Stomach (tissue), 4 donors: ENCODE measurements at regions not wholly inside any gene's neighbourhood (a gene's known extent, or its start where the extent isn't known, plus 50 kb on each side); places are given as distances from the start of the nearest gene placed in this dataset.

Experiments used
- POLR2A ChIP-seq, 4 donors: fragments of 450-650 bp; IDR thresholded peaks; one replicate each; pipeline ENCODE4 v1.6.1; 2016; ENCODE audit warnings: antibody characterized with exemption in 4 of 4, control low read depth in 2 of 4, mild to moderate bottlenecking in 1 of 4, moderate library complexity in 1 of 4
- POLR2AphosphoS5 ChIP-seq, 3 donors: sonication (generic); formaldehyde crosslinking; IDR thresholded peaks; one replicate each; pipeline ENCODE4 v1.6.1; 2016; ENCODE audit warnings: antibody characterized with exemption in 3 of 3
- TF ChIP-seq, protein P1 (sequence below), 7 experiments: fragments of 450-650 bp in 4 of 7; fragments of 200-600 bp in 3 of 7; sonication (generic) in 3 of 7; IDR thresholded peaks; one replicate each; pipeline ENCODE4 v1.5.1; 2016 to 2019; ENCODE audit warnings: antibody characterized with exemption in 7 of 7, control low read depth in 2 of 7, mild to moderate bottlenecking in 1 of 7

DNA sequence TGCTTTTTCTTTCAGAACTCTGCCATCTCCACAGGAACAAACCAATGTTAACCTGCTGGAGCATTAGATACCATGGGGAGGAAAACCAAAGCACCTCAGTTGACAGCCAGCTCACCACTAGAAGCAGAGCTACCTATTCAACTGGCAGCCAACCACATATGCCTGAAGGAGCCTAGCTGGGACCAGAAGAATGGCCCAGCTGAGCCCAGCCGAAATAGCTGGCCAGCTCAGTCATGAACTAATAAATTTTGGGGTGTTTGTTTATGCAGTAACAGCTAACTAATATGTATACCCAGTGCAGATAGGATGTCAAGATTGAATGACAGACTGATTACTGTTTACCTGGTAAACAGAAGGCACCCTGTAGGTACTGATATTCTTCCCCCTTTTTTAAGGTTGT is 1117.5 kb downstream of the TBL1XR1 start:
- no peak for TF ChIP-seq POLR2A (IDR thresholded peaks at IDR 0.05)
- TF ChIP-seq, protein P1, sequence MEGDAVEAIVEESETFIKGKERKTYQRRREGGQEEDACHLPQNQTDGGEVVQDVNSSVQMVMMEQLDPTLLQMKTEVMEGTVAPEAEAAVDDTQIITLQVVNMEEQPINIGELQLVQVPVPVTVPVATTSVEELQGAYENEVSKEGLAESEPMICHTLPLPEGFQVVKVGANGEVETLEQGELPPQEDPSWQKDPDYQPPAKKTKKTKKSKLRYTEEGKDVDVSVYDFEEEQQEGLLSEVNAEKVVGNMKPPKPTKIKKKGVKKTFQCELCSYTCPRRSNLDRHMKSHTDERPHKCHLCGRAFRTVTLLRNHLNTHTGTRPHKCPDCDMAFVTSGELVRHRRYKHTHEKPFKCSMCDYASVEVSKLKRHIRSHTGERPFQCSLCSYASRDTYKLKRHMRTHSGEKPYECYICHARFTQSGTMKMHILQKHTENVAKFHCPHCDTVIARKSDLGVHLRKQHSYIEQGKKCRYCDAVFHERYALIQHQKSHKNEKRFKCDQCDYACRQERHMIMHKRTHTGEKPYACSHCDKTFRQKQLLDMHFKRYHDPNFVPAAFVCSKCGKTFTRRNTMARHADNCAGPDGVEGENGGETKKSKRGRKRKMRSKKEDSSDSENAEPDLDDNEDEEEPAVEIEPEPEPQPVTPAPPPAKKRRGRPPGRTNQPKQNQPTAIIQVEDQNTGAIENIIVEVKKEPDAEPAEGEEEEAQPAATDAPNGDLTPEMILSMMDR (IDR thresholded peaks at IDR 0.05): no peak
- TF ChIP-seq POLR2AphosphoS5 (IDR thresholded peaks at IDR 0.05): no peak
